ENCODE measurements at regions not wholly inside any gene's neighbourhood (a gene's known extent, or its start where the extent isn't known, plus 50 kb on each side); places are given as distances from the start of the nearest gene placed in this dataset.

DNA sequence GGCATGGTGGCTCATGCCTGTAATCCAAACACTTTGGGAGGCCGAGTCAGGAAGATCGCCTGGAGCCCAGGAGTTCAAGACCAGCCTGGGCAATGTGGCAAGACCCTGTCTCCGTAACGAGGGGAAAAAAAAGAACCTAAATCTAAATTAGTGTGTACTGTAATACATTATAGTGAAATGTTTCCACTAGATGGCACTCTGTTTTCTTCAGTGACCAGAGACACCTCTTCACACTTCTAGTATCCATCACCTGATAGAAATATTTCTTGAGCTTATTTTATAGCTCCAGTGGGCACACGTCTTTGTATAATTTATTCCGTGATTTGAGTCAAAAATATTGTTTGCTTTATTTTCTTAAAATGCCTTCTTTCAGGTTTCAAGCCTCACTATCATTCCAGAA is 600.9 kb upstream of the DIPK2B start:
- TF ChIP-seq, protein P1, sequence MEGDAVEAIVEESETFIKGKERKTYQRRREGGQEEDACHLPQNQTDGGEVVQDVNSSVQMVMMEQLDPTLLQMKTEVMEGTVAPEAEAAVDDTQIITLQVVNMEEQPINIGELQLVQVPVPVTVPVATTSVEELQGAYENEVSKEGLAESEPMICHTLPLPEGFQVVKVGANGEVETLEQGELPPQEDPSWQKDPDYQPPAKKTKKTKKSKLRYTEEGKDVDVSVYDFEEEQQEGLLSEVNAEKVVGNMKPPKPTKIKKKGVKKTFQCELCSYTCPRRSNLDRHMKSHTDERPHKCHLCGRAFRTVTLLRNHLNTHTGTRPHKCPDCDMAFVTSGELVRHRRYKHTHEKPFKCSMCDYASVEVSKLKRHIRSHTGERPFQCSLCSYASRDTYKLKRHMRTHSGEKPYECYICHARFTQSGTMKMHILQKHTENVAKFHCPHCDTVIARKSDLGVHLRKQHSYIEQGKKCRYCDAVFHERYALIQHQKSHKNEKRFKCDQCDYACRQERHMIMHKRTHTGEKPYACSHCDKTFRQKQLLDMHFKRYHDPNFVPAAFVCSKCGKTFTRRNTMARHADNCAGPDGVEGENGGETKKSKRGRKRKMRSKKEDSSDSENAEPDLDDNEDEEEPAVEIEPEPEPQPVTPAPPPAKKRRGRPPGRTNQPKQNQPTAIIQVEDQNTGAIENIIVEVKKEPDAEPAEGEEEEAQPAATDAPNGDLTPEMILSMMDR (IDR thresholded peaks at IDR 0.05): peak in 2 of 4 experiments; percentile 18 to 19
- TF ChIP-seq POLR2A (IDR thresholded peaks at IDR 0.05): no peak
